HEK293 (cell line): ENCODE measurements at regions not wholly inside any gene's neighbourhood (a gene's known extent, or its start where the extent isn't known, plus 50 kb on each side); places are given as distances from the start of the nearest gene placed in this dataset.

Experiments used
- CTCF ChIA-PET: fragments of 350-600 bp; formaldehyde crosslinking; extraction: SDS; loops from one replicate; lab custom pipeline; 2021; ENCODE audit warnings: antibody characterized with exemption; lab: Yijun Ruan, JAX
- POLR2A ChIA-PET: fragments of 300-600 bp; formaldehyde crosslinking; extraction: SDS; loops from one replicate; lab custom pipeline; 2020; ENCODE audit warnings: antibody characterized with exemption, inconsistent platforms; lab: Yijun Ruan, JAX
- H3K27ac ChIP-seq: fragments of 200-500 bp; sonication (Bioruptor generic); 2 replicates; pipeline ENCODE4 v1.5.1; 2014; ENCODE audit warnings: low read depth, low read length, control low read depth, inconsistent platforms; ENCODE audit errors: extremely low read depth
- H3K36me3 ChIP-seq, 2 experiments: fragments of 200-500 bp in 1 of 2; sonication (Bioruptor generic) in 1 of 2; 1 replicate in 1 of 2; 2 replicates in 1 of 2; pipeline ENCODE4 v1.5.1; 2014 to 2017; ENCODE audit warnings: inconsistent platforms in 2 of 2, low read length in 2 of 2; ENCODE audit not compliant: control insufficient read depth in 2 of 2, insufficient read depth in 1 of 2
- H3K4me1 ChIP-seq: fragments of 200-500 bp; sonication (Bioruptor generic); 2 replicates; pipeline ENCODE4 v1.5.1; 2014; ENCODE audit warnings: mild to moderate bottlenecking, low read length, inconsistent platforms; ENCODE audit not compliant: control insufficient read depth, insufficient read depth
- H3K4me3 ChIP-seq: 2 replicates; pipeline ENCODE4 v1.5.1; 2011; ENCODE audit warnings: low read depth, mild to moderate bottlenecking, control low read depth, low read length, moderate library complexity
- H3K9me3 ChIP-seq: fragments of 200-500 bp; sonication (Bioruptor generic); 2 replicates; pipeline ENCODE4 v1.5.1; 2014; ENCODE audit warnings: low read depth, low read length, inconsistent platforms; ENCODE audit not compliant: control insufficient read depth, insufficient read depth
- FEZF1 ChIP-seq: fragments of 450-650 bp; formaldehyde crosslinking; IDR thresholded peaks from 2 replicates; pipeline ENCODE4 v1.5.1; 2016; ENCODE audit warnings: missing biosample characterization, missing genetic modification characterization
- KLF10 ChIP-seq: fragments of 450-650 bp; IDR thresholded peaks from 2 replicates; pipeline ENCODE4 v1.5.1; 2018; ENCODE audit warnings: missing biosample characterization, mild to moderate bottlenecking, missing genetic modification characterization
- OSR2 ChIP-seq: fragments of 450-650 bp; formaldehyde crosslinking; IDR thresholded peaks from 2 replicates; pipeline ENCODE4 v1.5.1; 2016; ENCODE audit warnings: missing biosample characterization, missing genetic modification characterization
- PRDM1 ChIP-seq: fragments of 450-650 bp; formaldehyde crosslinking; IDR thresholded peaks from 2 replicates; pipeline ENCODE4; 2016; ENCODE audit warnings: missing biosample characterization, missing genetic modification characterization
- SP7 ChIP-seq: fragments of 450-650 bp; formaldehyde crosslinking; IDR thresholded peaks from 2 replicates; pipeline ENCODE4 v1.5.1; 2016; ENCODE audit warnings: missing biosample characterization, missing genetic modification characterization
- YY2 ChIP-seq: fragments of 450-650 bp; formaldehyde crosslinking; IDR thresholded peaks from 2 replicates; pipeline ENCODE4 v1.5.1; 2016; ENCODE audit warnings: missing biosample characterization, missing genetic modification characterization
- ZBTB17 ChIP-seq: fragments of 450-650 bp; formaldehyde crosslinking; IDR thresholded peaks from 2 replicates; pipeline ENCODE4 v1.5.1; 2016; ENCODE audit warnings: missing biosample characterization, missing genetic modification characterization
- ZEB2 ChIP-seq: fragments of 450-650 bp; formaldehyde crosslinking; IDR thresholded peaks from 2 replicates; pipeline ENCODE4 v1.5.1; 2016; ENCODE audit warnings: missing biosample characterization, missing genetic modification characterization
- ZFHX2 ChIP-seq: fragments of 450-650 bp; formaldehyde crosslinking; conservative IDR thresholded peaks from 2 replicates; pipeline ENCODE4 v1.5.1; 2016; ENCODE audit warnings: missing biosample characterization, missing genetic modification characterization
- ZFP37 ChIP-seq: fragments of 450-650 bp; formaldehyde crosslinking; IDR thresholded peaks from 2 replicates; pipeline ENCODE4 v1.5.1; 2016; ENCODE audit warnings: missing biosample characterization, missing genetic modification characterization
- ZNF132 ChIP-seq: fragments of 450-650 bp; formaldehyde crosslinking; IDR thresholded peaks from 2 replicates; pipeline ENCODE4 v1.5.1; 2017; ENCODE audit warnings: missing biosample characterization, missing genetic modification characterization, borderline replicate concordance
- ZNF174 ChIP-seq: fragments of 450-650 bp; formaldehyde crosslinking; IDR thresholded peaks from 2 replicates; pipeline ENCODE4 v1.5.0; 2017; ENCODE audit warnings: missing biosample characterization, mild to moderate bottlenecking, missing genetic modification characterization
- ZNF184 ChIP-seq: fragments of 450-650 bp; IDR thresholded peaks from 2 replicates; pipeline ENCODE4 v1.5.1; 2018; ENCODE audit warnings: missing biosample characterization, mild to moderate bottlenecking, missing genetic modification characterization
- ZNF202 ChIP-seq: fragments of 450-650 bp; formaldehyde crosslinking; IDR thresholded peaks from 2 replicates; pipeline ENCODE4 v1.5.1; 2016; ENCODE audit warnings: missing biosample characterization, missing genetic modification characterization, borderline replicate concordance
- ZNF324 ChIP-seq: fragments of 450-650 bp; formaldehyde crosslinking; IDR thresholded peaks from 2 replicates; pipeline ENCODE4 v1.5.1; 2016; ENCODE audit warnings: missing biosample characterization, missing genetic modification characterization
- ZNF394 ChIP-seq: fragments of 450-650 bp; formaldehyde crosslinking; IDR thresholded peaks from 2 replicates; pipeline ENCODE4 v1.5.1; 2016; ENCODE audit warnings: missing biosample characterization, missing genetic modification characterization, mild to moderate bottlenecking, moderate library complexity, borderline replicate concordance
- ZNF514 ChIP-seq: fragments of 450-650 bp; formaldehyde crosslinking; IDR thresholded peaks from 2 replicates; pipeline ENCODE4 v1.5.1; 2016; ENCODE audit warnings: missing biosample characterization, missing genetic modification characterization
- ZNF561 ChIP-seq: fragments of 450-650 bp; IDR thresholded peaks from 2 replicates; pipeline ENCODE4 v1.5.1; 2018; ENCODE audit warnings: missing biosample characterization, missing genetic modification characterization, borderline replicate concordance
- ZNF571 ChIP-seq: fragments of 450-650 bp; formaldehyde crosslinking; IDR thresholded peaks from 2 replicates; pipeline ENCODE4 v1.5.0; 2017; ENCODE audit warnings: missing biosample characterization, missing genetic modification characterization
- ZNF600 ChIP-seq: fragments of 450-650 bp; formaldehyde crosslinking; IDR thresholded peaks from 2 replicates; pipeline ENCODE4 v1.5.1; 2016; ENCODE audit warnings: missing biosample characterization, missing genetic modification characterization
- ZNF654 ChIP-seq: fragments of 450-650 bp; formaldehyde crosslinking; IDR thresholded peaks from 2 replicates; pipeline ENCODE4 v1.5.1; 2016; ENCODE audit warnings: low read depth, missing biosample characterization, missing genetic modification characterization
- ZNF660 ChIP-seq: fragments of 450-650 bp; IDR thresholded peaks from 2 replicates; pipeline ENCODE4 v1.5.1; 2018; ENCODE audit warnings: missing biosample characterization, mild to moderate bottlenecking, missing genetic modification characterization
- ZSCAN30 ChIP-seq: fragments of 450-650 bp; IDR thresholded peaks from 2 replicates; pipeline ENCODE4 v1.5.1; 2018; ENCODE audit warnings: missing biosample characterization, mild to moderate bottlenecking, missing genetic modification characterization, moderate library complexity
- TF ChIP-seq, protein P1 (sequence below): fragments of 450-650 bp; formaldehyde crosslinking; IDR thresholded peaks from 2 replicates; pipeline ENCODE4 v1.5.1; 2016; ENCODE audit warnings: missing biosample characterization, missing genetic modification characterization
- TF ChIP-seq, protein P2 (sequence below): fragments of 450-650 bp; formaldehyde crosslinking; IDR thresholded peaks from 2 replicates; pipeline ENCODE4 v1.5.1; 2016; ENCODE audit warnings: missing biosample characterization, missing genetic modification characterization
- TF ChIP-seq, protein P3 (sequence below): fragments of 450-650 bp; formaldehyde crosslinking; IDR thresholded peaks from 2 replicates; pipeline ENCODE4 v1.5.1; 2016; ENCODE audit warnings: missing biosample characterization, missing genetic modification characterization, borderline replicate concordance
- TF ChIP-seq, protein P4 (sequence below): fragments of 450-650 bp; formaldehyde crosslinking; optimal IDR thresholded peaks from 2 replicates; pipeline ENCODE3; 2016; ENCODE audit warnings: missing biosample characterization, mild to moderate bottlenecking, missing genetic modification characterization
- TF ChIP-seq, protein P5 (sequence below): fragments of 450-650 bp; formaldehyde crosslinking; IDR thresholded peaks from 2 replicates; pipeline ENCODE4 v1.5.1; 2016; ENCODE audit warnings: missing biosample characterization, missing genetic modification characterization

DNA sequence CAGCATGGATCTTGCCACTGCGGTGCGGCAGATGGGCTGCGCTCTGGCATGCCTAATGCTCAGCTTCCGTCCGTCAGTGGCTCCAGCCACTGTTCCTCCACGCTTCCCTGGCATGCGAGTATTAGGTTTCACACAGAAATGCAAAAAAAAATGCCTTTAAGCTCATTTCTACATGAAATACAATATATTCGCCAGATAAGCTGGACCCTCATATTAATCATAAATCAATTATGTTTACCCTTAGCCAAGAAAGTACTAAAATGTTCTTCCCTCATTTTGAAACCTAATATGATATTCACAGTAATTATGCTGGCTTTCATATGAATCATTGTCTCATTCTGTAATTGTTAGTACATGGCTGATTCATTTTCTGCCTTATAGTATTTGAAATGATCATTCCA is 115.5 kb upstream of the FAM241A start (continued):
- peak; percentile 84 for TF ChIP-seq ZEB2 (tag by site-specific recombination)
- peak; percentile 75 for TF ChIP-seq ZBTB17 (tag by site-specific recombination)
- TF ChIP-seq SP7 = peak; percentile 84
- TF ChIP-seq FEZF1 (tag by site-specific recombination) = peak; percentile 22; the same call in 1 of the 2 replicates
- no peak for TF ChIP-seq ZNF132 (tag by site-specific recombination)
- TF ChIP-seq, protein P1, sequence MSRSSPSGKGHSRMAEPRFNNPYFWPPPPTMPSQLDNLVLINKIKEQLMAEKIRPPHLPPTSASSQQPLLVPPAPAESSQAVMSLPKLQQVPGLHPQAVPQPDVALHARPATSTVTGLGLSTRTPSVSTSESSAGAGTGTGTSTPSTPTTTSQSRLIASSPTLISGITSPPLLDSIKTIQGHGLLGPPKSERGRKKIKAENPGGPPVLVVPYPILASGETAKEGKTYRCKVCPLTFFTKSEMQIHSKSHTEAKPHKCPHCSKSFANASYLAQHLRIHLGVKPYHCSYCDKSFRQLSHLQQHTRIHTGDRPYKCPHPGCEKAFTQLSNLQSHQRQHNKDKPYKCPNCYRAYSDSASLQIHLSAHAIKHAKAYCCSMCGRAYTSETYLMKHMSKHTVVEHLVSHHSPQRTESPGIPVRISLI (tag by site-specific recombination) = peak; percentile 63; the same call in 1 of the 2 replicates
- no peak for TF ChIP-seq ZNF184 (tag by site-specific recombination)
- no peak for TF ChIP-seq ZNF514 (tag by site-specific recombination)
- peak; percentile 34; the same call in 1 of the 2 replicates for TF ChIP-seq ZNF660 (tag by site-specific recombination)
- TF ChIP-seq ZNF394 (tag by site-specific recombination) = peak; percentile 29; the same call in 1 of the 2 replicates
- TF ChIP-seq ZNF174 (tag by site-specific recombination) = no peak
- peak; percentile 87 for TF ChIP-seq OSR2 (tag by site-specific recombination)
- TF ChIP-seq, protein P2, sequence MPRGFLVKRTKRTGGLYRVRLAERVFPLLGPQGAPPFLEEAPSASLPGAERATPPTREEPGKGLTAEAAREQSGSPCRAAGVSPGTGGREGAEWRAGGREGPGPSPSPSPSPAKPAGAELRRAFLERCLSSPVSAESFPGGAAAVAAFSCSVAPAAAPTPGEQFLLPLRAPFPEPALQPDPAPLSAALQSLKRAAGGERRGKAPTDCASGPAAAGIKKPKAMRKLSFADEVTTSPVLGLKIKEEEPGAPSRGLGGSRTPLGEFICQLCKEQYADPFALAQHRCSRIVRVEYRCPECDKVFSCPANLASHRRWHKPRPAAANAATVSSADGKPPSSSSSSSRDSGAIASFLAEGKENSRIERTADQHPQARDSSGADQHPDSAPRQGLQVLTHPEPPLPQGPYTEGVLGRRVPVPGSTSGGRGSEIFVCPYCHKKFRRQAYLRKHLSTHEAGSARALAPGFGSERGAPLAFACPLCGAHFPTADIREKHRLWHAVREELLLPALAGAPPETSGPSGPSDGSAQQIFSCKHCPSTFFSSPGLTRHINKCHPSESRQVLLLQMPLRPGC (tag by site-specific recombination) = peak; percentile 54; the same call in 1 of the 2 replicates
- TF ChIP-seq KLF10 = no peak
- peak; percentile 82 for TF ChIP-seq ZNF600 (tag by site-specific recombination)

DNA sequence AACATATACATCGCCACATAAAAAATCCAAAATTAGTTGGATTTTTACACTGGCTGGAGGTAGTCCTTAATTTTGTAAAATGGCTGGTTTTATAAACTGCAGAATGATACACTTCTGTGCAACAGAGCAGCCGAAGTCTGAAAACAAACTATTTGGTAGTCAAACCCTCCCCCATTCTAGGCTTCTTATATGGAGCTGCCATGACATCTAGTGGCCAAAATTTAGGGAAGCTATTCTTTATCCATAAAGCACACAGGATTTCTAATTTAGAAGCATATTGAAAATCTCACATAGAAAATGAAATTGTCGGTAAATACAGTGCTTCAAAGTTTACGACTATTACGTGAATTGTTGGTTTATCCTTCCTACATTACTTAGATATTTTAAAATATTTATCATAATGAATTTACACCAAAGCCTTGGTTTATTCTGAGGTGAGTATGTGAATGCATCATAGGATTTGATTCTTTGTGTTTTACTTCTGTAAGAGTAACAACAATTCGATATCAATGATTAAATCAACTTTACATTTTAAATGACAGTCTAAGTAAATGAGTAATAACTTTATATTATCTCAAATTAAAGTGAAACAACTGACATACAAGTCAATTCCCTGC is 113.4 kb upstream of the FAM241A start:
- Histone ChIP-seq H3K9me3 (no peaks in the 10 kb centered on the region), H3K4me1 (no peaks in the 10 kb centered on the region), H3K36me3 (no peaks in the 10 kb centered on the region), H3K27ac (no peak overlapping the region), H3K4me3 (no peak overlapping the region)
- ChIA-PET CTCF (interaction anchor here (0.6 to 2.9 kb wide), 19 partner anchors 9 to 896 kb away, joined by 3 to 43 read pairs (median 5); no protein-coding TSS in a partner anchor), POLR2A (interaction anchor here (0.5 kb wide), 1 partner anchor 253 kb away, joined by 3 read pairs; no protein-coding TSS in a partner anchor)
- TF ChIP-seq ZNF654 (tag by site-specific recombination) (peak; percentile 92), ZNF571 (tag by site-specific recombination) (no peak), ZNF202 (tag by site-specific recombination) (no peak), ZNF324 (no peak), ZSCAN30 (tag by site-specific recombination) (peak; percentile 32; the same call in 1 of the 2 replicates), PRDM1 (tag by site-specific recombination) (no peak), ZFHX2 (tag by site-specific recombination) (no peak), ZFP37 (tag by site-specific recombination) (no peak), YY2 (tag by site-specific recombination) (no peak), ZNF561 (tag by site-specific recombination) (no peak)
- TF ChIP-seq, protein P3, sequence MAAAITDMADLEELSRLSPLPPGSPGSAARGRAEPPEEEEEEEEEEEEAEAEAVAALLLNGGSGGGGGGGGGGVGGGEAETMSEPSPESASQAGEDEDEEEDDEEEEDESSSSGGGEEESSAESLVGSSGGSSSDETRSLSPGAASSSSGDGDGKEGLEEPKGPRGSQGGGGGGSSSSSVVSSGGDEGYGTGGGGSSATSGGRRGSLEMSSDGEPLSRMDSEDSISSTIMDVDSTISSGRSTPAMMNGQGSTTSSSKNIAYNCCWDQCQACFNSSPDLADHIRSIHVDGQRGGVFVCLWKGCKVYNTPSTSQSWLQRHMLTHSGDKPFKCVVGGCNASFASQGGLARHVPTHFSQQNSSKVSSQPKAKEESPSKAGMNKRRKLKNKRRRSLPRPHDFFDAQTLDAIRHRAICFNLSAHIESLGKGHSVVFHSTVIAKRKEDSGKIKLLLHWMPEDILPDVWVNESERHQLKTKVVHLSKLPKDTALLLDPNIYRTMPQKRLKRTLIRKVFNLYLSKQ (tag by site-specific recombination) = no peak
- TF ChIP-seq, protein P4, sequence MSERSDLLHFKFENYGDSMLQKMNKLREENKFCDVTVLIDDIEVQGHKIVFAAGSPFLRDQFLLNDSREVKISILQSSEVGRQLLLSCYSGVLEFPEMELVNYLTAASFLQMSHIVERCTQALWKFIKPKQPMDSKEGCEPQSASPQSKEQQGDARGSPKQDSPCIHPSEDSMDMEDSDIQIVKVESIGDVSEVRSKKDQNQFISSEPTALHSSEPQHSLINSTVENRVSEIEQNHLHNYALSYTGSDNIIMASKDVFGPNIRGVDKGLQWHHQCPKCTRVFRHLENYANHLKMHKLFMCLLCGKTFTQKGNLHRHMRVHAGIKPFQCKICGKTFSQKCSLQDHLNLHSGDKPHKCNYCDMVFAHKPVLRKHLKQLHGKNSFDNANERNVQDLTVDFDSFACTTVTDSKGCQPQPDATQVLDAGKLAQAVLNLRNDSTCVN (tag by site-specific recombination) = no peak
- TF ChIP-seq, protein P5, sequence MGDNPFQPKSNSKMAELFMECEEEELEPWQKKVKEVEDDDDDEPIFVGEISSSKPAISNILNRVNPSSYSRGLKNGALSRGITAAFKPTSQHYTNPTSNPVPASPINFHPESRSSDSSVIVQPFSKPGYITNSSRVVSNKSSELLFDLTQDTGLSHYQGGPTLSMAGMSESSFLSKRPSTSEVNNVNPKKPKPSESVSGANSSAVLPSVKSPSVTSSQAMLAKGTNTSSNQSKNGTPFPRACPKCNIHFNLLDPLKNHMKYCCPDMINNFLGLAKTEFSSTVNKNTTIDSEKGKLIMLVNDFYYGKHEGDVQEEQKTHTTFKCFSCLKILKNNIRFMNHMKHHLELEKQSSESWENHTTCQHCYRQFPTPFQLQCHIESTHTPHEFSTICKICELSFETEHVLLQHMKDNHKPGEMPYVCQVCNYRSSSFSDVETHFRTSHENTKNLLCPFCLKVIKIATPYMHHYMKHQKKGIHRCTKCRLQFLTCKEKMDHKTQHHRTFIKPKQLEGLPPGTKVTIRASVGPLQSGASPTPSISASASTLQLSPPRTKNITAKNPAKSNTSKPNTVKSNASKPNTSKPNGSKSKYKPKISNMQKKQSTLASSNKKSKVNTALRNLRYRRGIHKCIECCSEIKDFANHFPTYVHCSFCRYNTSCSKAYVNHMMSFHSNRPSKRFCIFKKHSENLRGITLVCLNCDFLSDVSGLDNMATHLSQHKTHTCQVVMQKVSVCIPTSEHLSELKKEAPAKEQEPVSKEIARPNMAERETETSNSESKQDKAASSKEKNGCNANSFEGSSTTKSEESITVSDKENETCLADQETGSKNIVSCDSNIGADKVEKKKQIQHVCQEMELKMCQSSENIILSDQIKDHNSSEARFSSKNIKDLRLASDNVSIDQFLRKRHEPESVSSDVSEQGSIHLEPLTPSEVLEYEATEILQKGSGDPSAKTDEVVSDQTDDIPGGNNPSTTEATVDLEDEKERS (tag by site-specific recombination) = no peak
